ENCODE measurements at regions not wholly inside any gene's neighbourhood (a gene's known extent, or its start where the extent isn't known, plus 50 kb on each side); places are given as distances from the start of the nearest gene placed in this dataset.

- H3K27me3 ChIP-seq (ENCODE audit: low read depth) = no peaks in the 10 kb centered on the region
- H3K27ac ChIP-seq (replicated peaks) = no peak overlapping the region
- no peak for TF ChIP-seq CTCF (IDR thresholded peaks at IDR 0.05; ENCODE audit: borderline replicate concordance)
- H3K4me3 ChIP-seq = no peak overlapping the region
- no peak for DNase-seq
- H3K4me1 ChIP-seq = no peaks in the 10 kb centered on the region
- H3K9me3 ChIP-seq (replicated peaks) = no peaks in the 10 kb centered on the region
- intact Hi-C loops (cut with micrococcal nuclease) = no loop called here
- H3K36me3 ChIP-seq = no peaks in the 10 kb centered on the region
Observed at GRCh38 chr4:82076809-82077208, 297.0 kb downstream of the HNRNPD start.

- Histone ChIP-seq H3K9me3 (replicated peaks) (no peaks in the 10 kb centered on the region), H3K27ac (replicated peaks) (no peak overlapping the region), H3K4me3 (no peak overlapping the region), H3K36me3 (no peaks in the 10 kb centered on the region), H3K4me1 (no peaks in the 10 kb centered on the region), H3K27me3 (ENCODE audit: low read depth) (peaks cover 3% of the 10 kb centered on the region)
- TF ChIP-seq CTCF (IDR thresholded peaks at IDR 0.05; ENCODE audit: borderline replicate concordance) = no peak
- intact Hi-C loops (cut with micrococcal nuclease) = no loop called here
- no peak for DNase-seq
Observed at GRCh38 chr4:82076359-82076758, 297.4 kb downstream of the HNRNPD start.

GRCh38 chr4:82071951-82072350, 301.8 kb downstream of the HNRNPD start:
- TF ChIP-seq CTCF (IDR thresholded peaks at IDR 0.05; ENCODE audit: borderline replicate concordance) = no peak
- Histone ChIP-seq H3K4me3 (no peak overlapping the region), H3K9me3 (replicated peaks) (no peaks in the 10 kb centered on the region), H3K27me3 (ENCODE audit: low read depth) (peaks cover 17% of the 10 kb centered on the region), H3K4me1 (no peaks in the 10 kb centered on the region), H3K36me3 (no peaks in the 10 kb centered on the region), H3K27ac (replicated peaks) (no peak overlapping the region)
- intact Hi-C loops (cut with micrococcal nuclease) = no loop called here
- no peak for DNase-seq

GRCh38 chr4:82069883-82070638, 303.7 kb downstream of the HNRNPD start:
- no peak overlapping the region for H3K4me3 ChIP-seq
- no peaks in the 10 kb centered on the region for H3K9me3 ChIP-seq (replicated peaks)
- no peak for TF ChIP-seq CTCF (IDR thresholded peaks at IDR 0.05; ENCODE audit: borderline replicate concordance)
- intact Hi-C loops (cut with micrococcal nuclease) = no loop called here
- no peaks in the 10 kb centered on the region for H3K36me3 ChIP-seq
- no peak overlapping the region for H3K27ac ChIP-seq (replicated peaks)
- DNase-seq = no peak
- peaks cover 17% of the 10 kb centered on the region for H3K27me3 ChIP-seq (ENCODE audit: low read depth)
- no peaks in the 10 kb centered on the region for H3K4me1 ChIP-seq

- no peak overlapping the region for H3K27ac ChIP-seq (replicated peaks)
- H3K36me3 ChIP-seq = no peaks in the 10 kb centered on the region
- intact Hi-C loops (cut with micrococcal nuclease) = no loop called here
- peaks cover 13% of the 10 kb centered on the region for H3K27me3 ChIP-seq (ENCODE audit: low read depth)
- H3K9me3 ChIP-seq (replicated peaks) = no peaks in the 10 kb centered on the region
- no peak for TF ChIP-seq CTCF (IDR thresholded peaks at IDR 0.05; ENCODE audit: borderline replicate concordance)
- DNase-seq = no peak
- no peak overlapping the region for H3K4me3 ChIP-seq
- no peaks in the 10 kb centered on the region for H3K4me1 ChIP-seq
Observed at GRCh38 chr4:82063017-82063416, 310.8 kb downstream of the HNRNPD start.
